Activated naive CD4-positive, alpha-beta T cell treated with anti-CD3 and anti-CD28 coated beads, Interleukin-2, amount 10 ng/mL, durations not matched to agents 7 days and 5 days (primary cell): ENCODE measurements at regions not wholly inside any gene's neighbourhood (a gene's known extent, or its start where the extent isn't known, plus 50 kb on each side); places are given as distances from the start of the nearest gene placed in this dataset.

Experiments used
- CTCF ChIA-PET: fragments of 350-600 bp; sonication (Branson Sonifier 250); formaldehyde crosslinking; loops from one replicate; lab custom pipeline; 2021; ENCODE audit warnings: antibody characterized with exemption; lab: Charles Lee
- DNase-seq: peaks from one replicate; pipeline ENCODE4 v3.0.0-alpha.2; 2020
- H3K27ac Mint-ChIP-seq: one replicate; pipeline ENCODE4 v1.8.0; 2021; ENCODE audit warnings: mild to moderate bottlenecking, moderate library complexity, mixed read lengths
- H3K27me3 Mint-ChIP-seq: one replicate; pipeline ENCODE4 v1.8.0; 2021; ENCODE audit warnings: mild to moderate bottlenecking, mixed read lengths
- H3K36me3 Mint-ChIP-seq: one replicate; pipeline ENCODE4 v1.8.0; 2021; ENCODE audit warnings: mixed read lengths
- H3K4me1 Mint-ChIP-seq: one replicate; pipeline ENCODE4 v1.8.0; 2021; ENCODE audit warnings: mixed read lengths
- H3K4me3 Mint-ChIP-seq: one replicate; pipeline ENCODE4 v1.8.0; 2021; ENCODE audit warnings: mild to moderate bottlenecking, moderate library complexity, mixed read lengths
- H3K9me3 Mint-ChIP-seq: one replicate; pipeline ENCODE4 v1.8.0; 2021; ENCODE audit warnings: mixed read lengths

DNA sequence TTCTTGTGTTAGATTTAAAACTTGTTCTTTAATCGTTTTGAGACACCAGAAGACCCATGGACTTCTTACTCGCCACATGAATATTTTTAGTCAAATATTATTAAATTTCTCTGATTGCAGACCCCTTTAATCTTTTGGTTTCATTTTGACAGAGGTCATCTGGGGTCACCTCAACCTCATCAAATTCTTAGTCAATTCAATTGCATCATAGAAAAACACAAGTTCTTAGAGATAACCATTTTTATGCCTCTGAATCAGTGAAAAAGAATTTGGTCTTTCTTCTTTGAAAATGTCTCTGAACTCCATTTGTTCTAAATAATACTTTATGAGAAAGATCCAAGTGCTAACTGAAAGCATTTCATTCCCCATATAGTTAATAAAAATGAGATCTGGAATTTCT lies 55.2 kb upstream of the CBLN4 start:
- Mint-ChIP-seq H3K9me3 (peaks cover 4% of the 10 kb centered on the region), H3K27me3 (no peaks in the 10 kb centered on the region), H3K27ac (no peak overlapping the region), H3K4me1 (no peaks in the 10 kb centered on the region), H3K36me3 (no peaks in the 10 kb centered on the region), H3K4me3 (no peak overlapping the region)
- DNase-seq, result no peak
- CTCF ChIA-PET, result no interaction called here

DNA sequence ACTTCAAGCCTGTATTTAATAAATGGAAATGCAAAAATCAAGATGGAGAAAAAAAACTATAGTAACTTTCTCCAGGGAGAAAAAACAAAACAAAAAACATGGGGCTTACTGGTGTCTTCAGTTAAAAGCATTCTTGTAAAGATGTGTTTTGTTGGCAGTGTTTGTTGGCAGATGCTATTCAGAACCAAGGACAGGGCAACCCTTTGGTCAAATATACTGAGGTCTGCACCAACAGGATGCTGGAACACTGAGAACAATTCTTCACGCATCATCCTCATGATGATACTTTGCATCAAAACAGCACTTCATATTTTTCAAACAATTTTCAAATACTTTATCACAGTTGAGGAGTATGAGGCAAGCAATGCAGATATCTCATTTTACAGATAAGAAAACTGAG lies 63.7 kb upstream of the CBLN4 start:
- CTCF ChIA-PET, result no interaction called here
- H3K4me3 Mint-ChIP-seq, result no peak overlapping the region
- no peaks in the 10 kb centered on the region for H3K4me1 Mint-ChIP-seq
- peaks cover 3% of the 10 kb centered on the region for H3K9me3 Mint-ChIP-seq
- H3K36me3 Mint-ChIP-seq, result no peaks in the 10 kb centered on the region
- DNase-seq, result no peak
- H3K27me3 Mint-ChIP-seq, result no peaks in the 10 kb centered on the region
- H3K27ac Mint-ChIP-seq, result no peak overlapping the region

DNA sequence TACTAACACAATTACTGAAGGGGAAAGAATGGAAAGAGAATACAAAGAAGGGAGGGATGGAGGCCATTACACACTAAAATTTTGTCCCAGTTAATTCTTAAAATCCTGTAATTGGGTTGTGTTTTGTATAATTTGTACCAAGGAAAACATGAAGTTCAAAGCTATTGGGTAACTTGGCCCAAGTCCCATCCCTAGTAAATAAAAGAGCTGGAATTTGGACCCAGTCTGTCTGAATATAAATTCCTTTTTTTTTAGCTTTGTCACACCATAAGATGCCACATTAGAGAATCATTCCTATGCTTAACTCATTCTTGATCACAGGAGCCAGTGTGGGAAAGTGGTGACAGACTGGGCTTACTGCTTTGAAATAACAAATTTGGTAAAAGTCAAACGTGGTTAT lies 66.8 kb upstream of the CBLN4 start:
- CTCF ChIA-PET, result no interaction called here
- no peaks in the 10 kb centered on the region for H3K4me1 Mint-ChIP-seq
- no peaks in the 10 kb centered on the region for H3K36me3 Mint-ChIP-seq

DNA sequence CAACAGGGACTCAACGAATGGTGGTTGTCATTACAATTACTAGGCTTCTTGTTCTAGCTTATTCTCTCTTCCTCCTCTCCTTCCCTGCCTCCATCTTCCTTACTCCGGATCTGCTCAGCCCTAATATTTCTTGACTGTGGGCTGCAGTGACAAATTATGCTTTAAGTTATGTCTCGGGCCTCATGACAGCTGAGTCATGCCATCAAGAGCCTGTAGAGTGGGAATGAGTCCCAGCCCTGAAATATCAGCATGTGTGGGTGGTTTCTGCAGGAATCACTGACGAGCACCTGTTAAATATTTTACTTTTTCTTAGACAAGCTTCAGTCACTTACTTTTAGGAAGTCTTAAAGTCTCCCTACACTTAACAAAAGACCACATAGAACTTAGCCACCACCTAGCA lies 83.1 kb upstream of the CBLN4 start:
- no peaks in the 10 kb centered on the region for H3K36me3 Mint-ChIP-seq
- H3K4me1 Mint-ChIP-seq, result no peaks in the 10 kb centered on the region
- H3K27ac Mint-ChIP-seq, result no peak overlapping the region
- no peak for DNase-seq
- H3K4me3 Mint-ChIP-seq, result no peak overlapping the region
- peaks cover 14% of the 10 kb centered on the region for H3K9me3 Mint-ChIP-seq
- CTCF ChIA-PET, result no interaction called here
- H3K27me3 Mint-ChIP-seq, result no peaks in the 10 kb centered on the region

More for the DNA sequence above, 66.8 kb upstream of the CBLN4 start:
- no peak overlapping the region for H3K4me3 Mint-ChIP-seq
- no peak for DNase-seq
- peaks cover 2% of the 10 kb centered on the region for H3K9me3 Mint-ChIP-seq
- H3K27me3 Mint-ChIP-seq, result no peaks in the 10 kb centered on the region
- H3K27ac Mint-ChIP-seq, result no peak overlapping the region

DNA sequence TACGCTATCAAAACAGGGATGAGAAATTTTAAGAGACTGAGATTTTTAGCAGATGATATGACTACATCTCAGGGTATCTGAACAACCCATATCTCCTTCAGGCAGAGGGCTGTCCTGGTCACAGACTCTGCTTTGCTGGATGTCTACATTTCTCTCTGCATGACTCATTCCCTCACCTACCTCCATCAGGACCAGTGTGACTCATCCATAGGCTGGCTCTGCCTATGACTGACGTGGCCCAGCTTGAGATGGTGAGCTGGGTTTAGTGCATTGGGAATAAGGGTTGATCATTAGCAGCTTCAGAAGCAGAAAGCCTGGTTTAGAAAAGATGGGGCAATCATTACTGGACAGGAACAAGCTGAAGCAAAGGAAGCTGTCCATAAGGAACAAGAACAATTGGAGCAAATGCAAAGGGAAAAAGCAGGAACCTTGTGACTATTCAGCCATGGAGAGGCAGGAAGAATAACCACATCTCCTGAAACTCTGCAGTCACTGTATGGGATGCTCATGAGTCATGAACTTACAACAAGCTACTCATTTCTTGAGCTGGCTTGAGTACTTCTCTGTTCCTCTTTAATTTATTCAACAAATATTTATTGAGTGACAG lies 86.4 kb upstream of the CBLN4 start:
- CTCF ChIA-PET, result no interaction called here
- Mint-ChIP-seq H3K27ac (no peak overlapping the region), H3K27me3 (no peaks in the 10 kb centered on the region), H3K9me3 (peaks cover 35% of the 10 kb centered on the region), H3K4me1 (no peaks in the 10 kb centered on the region), H3K36me3 (no peaks in the 10 kb centered on the region), H3K4me3 (no peak overlapping the region)
- no peak for DNase-seq

DNA sequence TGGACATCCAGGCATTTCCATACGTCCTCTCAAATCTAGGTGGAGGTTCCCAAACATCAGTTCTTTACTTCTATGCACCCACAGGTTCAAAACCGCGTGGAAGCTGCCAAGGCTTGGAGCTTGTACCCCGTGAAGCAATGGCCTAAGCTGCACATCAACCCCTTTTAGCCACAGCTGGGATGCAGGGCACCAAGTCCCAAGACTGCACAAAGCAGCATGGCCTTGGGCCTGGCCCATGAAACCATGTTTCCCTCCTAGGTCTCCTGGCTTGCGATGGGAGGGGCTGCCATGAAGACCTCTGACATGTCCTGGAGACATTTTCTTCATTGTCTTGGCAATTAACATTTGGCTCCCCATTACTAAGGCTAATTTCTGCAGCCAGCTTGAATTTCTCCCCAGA lies 88.9 kb upstream of the CBLN4 start:
- Mint-ChIP-seq H3K4me1 (no peaks in the 10 kb centered on the region), H3K27me3 (no peaks in the 10 kb centered on the region), H3K4me3 (no peak overlapping the region), H3K9me3 (peaks cover 35% of the 10 kb centered on the region), H3K36me3 (no peaks in the 10 kb centered on the region), H3K27ac (no peak overlapping the region)
- CTCF ChIA-PET, result no interaction called here
- no peak for DNase-seq

DNA sequence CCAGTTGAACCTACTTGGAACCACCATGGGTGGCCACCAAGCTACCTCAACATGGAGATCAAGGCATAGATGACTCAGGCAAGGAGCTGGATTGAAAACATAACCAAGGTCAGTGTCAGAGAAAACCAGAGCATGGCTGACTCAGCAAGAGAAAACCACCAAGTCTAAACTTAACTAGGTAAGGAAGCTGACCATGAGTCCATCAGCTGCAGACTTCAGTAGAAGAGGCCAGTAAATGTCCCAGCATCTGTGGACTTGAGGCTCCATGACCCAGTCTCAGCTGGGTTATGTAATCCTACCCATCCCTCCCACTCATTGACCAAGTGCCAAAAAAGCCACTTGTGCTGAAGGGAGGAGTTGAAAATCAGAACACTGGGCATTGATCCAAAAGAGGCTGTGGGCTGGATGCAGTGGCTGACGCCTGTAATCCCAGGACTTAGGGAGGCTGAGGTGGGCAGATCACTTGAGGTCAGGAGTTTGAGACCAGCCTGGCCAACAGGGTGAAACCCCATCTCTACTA lies 93.7 kb upstream of the CBLN4 start:
- CTCF ChIA-PET, result no interaction called here

DNA sequence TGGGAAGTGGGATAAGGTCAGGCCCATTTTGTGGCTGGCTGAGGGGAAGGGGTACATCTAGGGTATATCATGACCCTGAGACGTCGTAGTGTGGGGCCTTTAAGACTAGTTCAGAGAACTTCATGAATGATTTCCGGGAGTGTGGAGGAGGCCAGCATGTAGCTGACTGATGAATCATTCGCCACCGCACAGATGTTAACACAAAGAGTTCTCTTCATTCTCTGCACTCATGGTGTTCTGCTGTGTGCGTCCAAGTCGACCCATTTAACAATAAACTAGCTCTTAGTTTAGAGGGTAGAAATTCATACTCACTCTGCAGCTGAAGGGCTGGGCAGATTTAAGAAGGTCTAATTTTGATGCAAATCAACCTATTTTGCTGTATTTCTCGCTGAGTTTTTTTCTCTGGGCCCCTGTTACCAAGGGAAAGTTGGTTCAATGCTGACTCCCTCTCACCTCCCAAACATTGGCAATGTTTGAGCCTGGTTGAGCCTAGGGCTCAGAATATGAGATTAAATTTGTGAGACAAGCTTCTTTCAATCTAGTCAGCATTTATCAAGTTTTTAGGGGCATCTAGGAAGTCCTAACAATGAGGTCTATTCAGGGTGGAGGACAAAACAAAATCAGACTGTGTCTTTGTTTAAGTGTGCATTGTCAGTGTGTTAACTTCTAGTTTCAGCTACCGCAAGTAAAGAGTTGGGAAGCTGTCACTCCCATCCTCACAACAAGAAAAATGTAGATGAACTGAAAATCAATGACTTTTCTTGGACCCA lies 106.8 kb upstream of the CBLN4 start:
- Mint-ChIP-seq H3K36me3 (no peaks in the 10 kb centered on the region), H3K27ac (no peak overlapping the region), H3K4me1 (no peaks in the 10 kb centered on the region), H3K9me3 (peaks cover 3% of the 10 kb centered on the region), H3K27me3 (no peaks in the 10 kb centered on the region), H3K4me3 (no peak overlapping the region)
- CTCF ChIA-PET, result interaction anchor here (0.6 kb wide), 1 partner anchor 456 kb away, joined by 3 read pairs; no protein-coding TSS in a partner anchor
- no peak for DNase-seq

More for the DNA sequence above, 93.7 kb upstream of the CBLN4 start:
- Mint-ChIP-seq H3K27ac (no peak overlapping the region), H3K4me3 (no peak overlapping the region), H3K36me3 (no peaks in the 10 kb centered on the region), H3K27me3 (no peaks in the 10 kb centered on the region), H3K4me1 (no peaks in the 10 kb centered on the region), H3K9me3 (peaks cover 23% of the 10 kb centered on the region)
- no peak for DNase-seq

DNA sequence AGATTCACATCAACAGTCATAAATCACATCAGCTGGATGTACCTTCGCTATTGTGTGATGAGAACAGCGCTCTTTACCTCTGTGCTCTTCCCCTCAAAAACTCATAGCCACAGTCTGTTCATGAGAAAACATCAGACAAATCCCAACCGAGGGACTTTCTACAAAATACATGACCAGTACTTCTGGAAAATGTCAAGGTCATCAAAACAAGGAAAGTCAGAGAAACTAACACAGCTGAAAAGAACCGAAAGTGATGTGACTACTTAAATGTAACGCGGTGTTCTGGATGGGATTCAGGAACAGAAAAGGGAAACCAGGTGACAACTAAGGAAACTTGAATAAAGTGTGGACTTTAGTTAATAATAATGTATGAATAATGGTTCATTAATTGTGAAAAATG lies 112.0 kb upstream of the CBLN4 start:
- H3K9me3 Mint-ChIP-seq, result peaks cover 7% of the 10 kb centered on the region
- no peak overlapping the region for H3K27ac Mint-ChIP-seq
- no peaks in the 10 kb centered on the region for H3K27me3 Mint-ChIP-seq
- CTCF ChIA-PET, result no interaction called here
- H3K4me1 Mint-ChIP-seq, result no peaks in the 10 kb centered on the region
- no peak overlapping the region for H3K4me3 Mint-ChIP-seq
- no peak for DNase-seq
- H3K36me3 Mint-ChIP-seq, result no peaks in the 10 kb centered on the region

DNA sequence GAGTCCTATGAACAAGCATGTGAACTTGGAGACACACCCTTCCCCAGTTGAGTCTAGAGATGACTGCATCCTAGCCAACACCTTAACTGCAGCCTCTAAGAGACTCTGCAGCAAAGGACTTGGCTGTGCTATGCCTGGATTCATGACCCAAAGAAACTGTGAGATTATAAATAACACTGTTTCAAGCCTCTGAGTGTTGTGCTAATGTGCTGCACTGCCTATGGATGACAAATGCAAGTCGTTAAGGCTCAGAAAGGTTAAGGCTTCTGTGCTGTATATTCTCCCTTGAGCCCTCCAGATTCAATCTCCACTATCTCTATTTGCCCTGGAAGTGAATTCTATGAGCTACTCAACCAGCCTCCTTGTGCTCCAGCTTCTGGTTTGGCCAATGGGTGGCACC lies 116.5 kb upstream of the CBLN4 start:
- no peaks in the 10 kb centered on the region for H3K36me3 Mint-ChIP-seq
- H3K4me1 Mint-ChIP-seq, result no peaks in the 10 kb centered on the region
- H3K27ac Mint-ChIP-seq, result no peak overlapping the region
- CTCF ChIA-PET, result no interaction called here
- DNase-seq, result no peak
- no peaks in the 10 kb centered on the region for H3K27me3 Mint-ChIP-seq
- no peak overlapping the region for H3K4me3 Mint-ChIP-seq
- peaks cover 4% of the 10 kb centered on the region for H3K9me3 Mint-ChIP-seq

DNA sequence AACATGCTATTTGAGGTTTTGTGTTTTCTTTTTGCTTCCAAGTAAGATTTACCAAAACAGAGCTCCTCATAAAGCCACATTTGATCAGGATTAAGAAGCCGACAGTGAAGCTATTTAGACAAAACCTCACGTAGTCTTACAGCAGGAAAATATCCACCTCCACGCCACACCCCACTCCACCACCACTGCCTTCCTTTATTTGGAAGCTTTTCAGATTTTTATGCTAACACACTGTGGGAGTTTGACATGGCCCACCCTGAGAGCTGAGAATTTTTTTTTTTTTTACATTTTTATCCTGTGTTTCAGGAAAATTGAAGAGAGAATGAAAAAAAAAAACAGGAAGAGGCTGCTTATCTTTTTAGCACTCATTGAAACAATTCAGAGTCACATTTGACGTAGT lies 104.8 kb upstream of the MC3R start:
- no peaks in the 10 kb centered on the region for H3K27me3 Mint-ChIP-seq
- CTCF ChIA-PET, result no interaction called here
- DNase-seq, result no peak
- peaks cover 8% of the 10 kb centered on the region for H3K9me3 Mint-ChIP-seq
- H3K27ac Mint-ChIP-seq, result no peak overlapping the region
- no peak overlapping the region for H3K4me3 Mint-ChIP-seq
- H3K36me3 Mint-ChIP-seq, result no peaks in the 10 kb centered on the region
- H3K4me1 Mint-ChIP-seq, result no peaks in the 10 kb centered on the region

DNA sequence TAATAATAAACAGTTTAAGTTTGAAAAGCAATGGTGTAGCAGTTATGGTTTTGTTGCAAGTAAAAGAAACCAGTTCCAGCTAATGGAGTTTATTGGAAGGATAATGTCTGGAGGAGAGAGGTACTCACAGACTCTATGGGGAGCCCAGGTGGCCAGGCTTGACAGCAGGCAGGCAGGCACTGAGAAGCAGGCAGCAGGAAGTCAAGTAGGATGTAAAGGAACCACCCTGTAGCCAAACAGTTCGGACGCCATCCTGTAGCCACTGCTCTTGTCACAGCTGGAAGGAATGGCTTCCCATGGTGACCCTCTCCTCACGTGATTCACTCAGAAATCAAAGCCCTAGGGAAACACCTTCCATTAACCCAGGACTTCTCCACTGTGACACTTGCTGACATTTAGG lies 96.7 kb upstream of the MC3R start:
- H3K9me3 Mint-ChIP-seq, result no peaks in the 10 kb centered on the region
- H3K27me3 Mint-ChIP-seq, result peaks cover 4% of the 10 kb centered on the region
- no peak overlapping the region for H3K4me3 Mint-ChIP-seq
- DNase-seq, result no peak
- no peaks in the 10 kb centered on the region for H3K36me3 Mint-ChIP-seq
- H3K27ac Mint-ChIP-seq, result no peak overlapping the region
- no peaks in the 10 kb centered on the region for H3K4me1 Mint-ChIP-seq
- CTCF ChIA-PET, result no interaction called here

DNA sequence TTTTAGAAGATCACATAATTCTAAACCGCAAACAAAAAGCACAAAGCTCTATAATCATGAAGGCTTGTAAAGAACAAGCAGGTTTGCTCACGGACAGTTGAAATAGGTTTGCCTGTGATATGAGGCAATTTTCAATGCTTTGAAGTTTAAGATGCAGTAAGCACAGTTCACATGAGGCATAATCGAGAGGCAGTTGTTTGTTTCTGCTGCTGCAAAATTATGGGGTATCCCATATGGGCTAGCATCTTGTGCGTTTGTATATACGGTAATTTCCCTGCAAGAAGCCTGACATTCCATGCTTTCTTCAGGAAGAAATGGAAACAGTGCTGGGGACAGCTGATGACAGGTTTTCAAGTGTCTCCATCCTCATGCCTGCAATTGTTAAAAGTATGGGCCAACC lies 94.6 kb upstream of the MC3R start:
- no peaks in the 10 kb centered on the region for H3K9me3 Mint-ChIP-seq
- DNase-seq, result no peak
- no peak overlapping the region for H3K4me3 Mint-ChIP-seq
- H3K27ac Mint-ChIP-seq, result no peak overlapping the region
- H3K4me1 Mint-ChIP-seq, result no peaks in the 10 kb centered on the region
- peaks cover 4% of the 10 kb centered on the region for H3K27me3 Mint-ChIP-seq
- CTCF ChIA-PET, result no interaction called here
- H3K36me3 Mint-ChIP-seq, result no peaks in the 10 kb centered on the region

DNA sequence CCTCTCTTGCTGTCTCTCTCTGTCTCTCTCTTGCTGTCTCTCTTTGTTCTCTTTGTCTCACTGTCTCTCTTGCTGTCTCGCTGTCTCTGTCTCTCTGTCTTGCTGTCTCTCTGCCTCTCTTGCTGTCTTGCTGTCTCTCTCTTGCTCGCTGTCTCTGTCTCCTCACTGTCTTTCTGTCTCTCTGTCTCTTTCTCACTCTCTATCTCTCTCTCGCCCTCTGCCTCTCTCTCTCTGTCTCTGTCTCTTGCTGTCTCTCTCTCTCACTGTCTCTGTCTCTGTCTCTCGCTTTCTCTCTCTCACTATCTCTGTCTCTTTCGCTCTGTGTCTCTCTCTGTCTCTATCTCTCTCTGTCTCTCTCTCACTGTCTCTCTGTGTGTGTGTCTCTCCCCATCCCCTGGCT lies 92.9 kb upstream of the MC3R start:
- Mint-ChIP-seq H3K36me3 (no peaks in the 10 kb centered on the region), H3K4me1 (no peaks in the 10 kb centered on the region), H3K27me3 (peaks cover 4% of the 10 kb centered on the region), H3K27ac (no peak overlapping the region), H3K9me3 (no peaks in the 10 kb centered on the region), H3K4me3 (no peak overlapping the region)
- CTCF ChIA-PET, result no interaction called here
- no peak for DNase-seq

DNA sequence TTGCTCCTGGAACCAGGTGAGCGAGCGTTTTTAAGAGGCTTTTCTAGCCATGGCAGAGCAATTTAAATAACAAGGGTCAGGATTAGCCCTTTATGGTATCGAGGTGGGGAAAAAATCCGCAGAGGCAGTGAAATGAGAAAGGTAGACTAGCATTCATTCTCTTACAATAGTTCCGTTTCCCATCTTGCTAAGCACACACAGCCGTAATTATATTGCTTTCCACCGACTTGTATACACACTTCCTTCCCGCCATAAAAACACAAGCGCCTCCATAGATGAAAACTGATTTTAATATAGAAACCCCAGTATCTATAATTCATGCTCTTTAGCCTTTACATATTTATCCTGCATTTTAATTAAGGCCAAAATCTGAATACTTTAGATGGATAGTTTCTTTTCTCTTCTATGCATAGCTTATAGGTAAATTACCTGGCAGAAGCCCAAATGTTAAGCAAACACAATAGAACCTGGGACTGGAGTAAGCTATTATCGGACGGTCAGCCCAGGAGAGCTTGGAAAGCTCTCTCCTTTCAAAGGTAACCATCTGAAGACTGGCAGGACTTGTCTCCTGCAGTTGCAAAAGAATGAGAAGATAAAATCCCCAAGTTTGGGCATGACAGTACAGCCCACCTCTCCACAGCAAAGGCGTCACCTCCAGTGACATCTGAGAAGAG lies 90.9 kb upstream of the MC3R start:
- no peak for DNase-seq
- Mint-ChIP-seq H3K27me3 (peaks cover 4% of the 10 kb centered on the region), H3K4me3 (no peak overlapping the region), H3K4me1 (no peaks in the 10 kb centered on the region), H3K9me3 (no peaks in the 10 kb centered on the region), H3K27ac (no peak overlapping the region), H3K36me3 (no peaks in the 10 kb centered on the region)
- CTCF ChIA-PET, result no interaction called here
